Fibroblast of skin of left biceps (primary cell): ENCODE measurements at regions not wholly inside any gene's neighbourhood (a gene's known extent, or its start where the extent isn't known, plus 50 kb on each side); places are given as distances from the start of the nearest gene placed in this dataset.

ENCODE experiments used
- DNase-seq, 2 experiments: peaks; one replicate each; pipeline ENCODE4 v3.0.0-alpha.2; 2013; ENCODE audit warnings: low read depth in 2 of 2

- no peak for DNase-seq
Observed at GRCh38 chr13:111515635-111516034, 195.2 kb downstream of the TEX29 start.

- DNase-seq: no peak
Observed at GRCh38 chr13:111516712-111517640, 196.5 kb downstream of the TEX29 start.

- no peak for DNase-seq
Observed at GRCh38 chr13:111517641-111518010, 197.2 kb downstream of the TEX29 start.

GRCh38 chr13:111518161-111518792 is 197.8 kb downstream of the TEX29 start:
- DNase-seq: no peak

GRCh38 chr13:111519041-111519440 is 198.6 kb downstream of the TEX29 start:
- DNase-seq: no peak

GRCh38 chr13:111519490-111520170 is 199.2 kb downstream of the TEX29 start:
- DNase-seq: no peak

- DNase-seq: no peak
Observed at GRCh38 chr13:111521030-111521429, 200.6 kb downstream of the TEX29 start.

- no peak for DNase-seq
Observed at GRCh38 chr13:111521691-111522229, 201.3 kb downstream of the TEX29 start.

- DNase-seq: no peak
Observed at GRCh38 chr13:111525320-111526118, 205.1 kb downstream of the TEX29 start.

- DNase-seq: no peak
Observed at GRCh38 chr13:111526922-111527321, 206.5 kb downstream of the TEX29 start.

GRCh38 chr13:111527614-111528229 is 207.3 kb downstream of the TEX29 start:
- no peak for DNase-seq

- no peak for DNase-seq
Observed at GRCh38 chr13:111528513-111528912, 208.1 kb downstream of the TEX29 start.

GRCh38 chr13:111530137-111530870 is 209.9 kb downstream of the TEX29 start:
- DNase-seq: no peak

GRCh38 chr13:111531505-111531904 is 211.1 kb downstream of the TEX29 start:
- DNase-seq: no peak

- DNase-seq: no peak
Observed at GRCh38 chr13:111532111-111532510, 211.7 kb downstream of the TEX29 start.

GRCh38 chr13:111533900-111534683 is 213.7 kb downstream of the TEX29 start:
- no peak for DNase-seq

GRCh38 chr13:111534751-111535522 is 214.5 kb downstream of the TEX29 start:
- DNase-seq: no peak

- DNase-seq: no peak
Observed at GRCh38 chr13:111535523-111535811, 215.0 kb downstream of the TEX29 start.

GRCh38 chr13:111536075-111536642 is 215.7 kb downstream of the TEX29 start:
- DNase-seq: no peak
